ENCODE measurements at regions not wholly inside any gene's neighbourhood (a gene's known extent, or its start where the extent isn't known, plus 50 kb on each side); places are given as distances from the start of the nearest gene placed in this dataset.
"Not testable (repeated sequence)": the region's sequence is repeated elsewhere in the genome, so short reads cannot be mapped to it uniquely, and the experiment has no call there.

DNA sequence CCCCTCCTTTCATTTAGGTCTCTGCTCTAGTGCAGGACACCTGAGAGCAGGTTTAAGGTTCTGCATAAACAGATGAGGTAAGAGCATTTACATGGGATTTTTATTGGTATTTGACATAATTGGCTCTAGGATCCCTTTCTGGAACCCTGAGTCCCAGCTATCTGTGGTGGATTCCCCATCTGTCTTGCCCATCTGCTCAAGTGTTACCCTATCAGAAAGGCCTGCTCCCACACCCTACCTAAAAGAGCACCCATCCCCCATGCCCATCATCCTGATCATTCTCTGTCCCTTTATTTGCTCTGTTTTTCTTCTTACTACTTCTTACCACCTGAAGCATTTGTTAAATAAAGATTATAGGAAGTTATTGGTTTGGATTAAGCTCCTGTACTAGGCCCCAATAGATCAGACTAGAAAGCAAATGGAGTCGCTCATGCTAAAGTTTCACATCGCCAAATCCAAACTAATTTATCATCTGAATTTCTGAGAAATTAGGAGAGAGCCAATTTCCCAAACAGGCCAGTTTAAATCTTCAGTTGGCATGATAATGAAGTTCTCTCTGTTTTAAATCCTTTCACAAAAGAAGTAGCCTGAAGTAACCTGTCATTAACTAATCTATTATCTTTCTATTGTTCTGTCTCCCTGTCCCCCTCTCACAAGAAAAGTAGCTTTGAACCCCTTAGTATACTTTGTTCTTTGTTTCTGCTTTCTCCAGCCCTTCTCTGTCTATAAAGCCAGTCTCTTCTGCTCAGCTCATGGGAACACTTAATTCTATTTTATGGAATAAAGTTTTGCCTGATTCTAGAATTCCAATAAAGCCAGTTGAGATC is 178.6 kb downstream of the ZNF674 start:
- DNase-seq = no peak

GRCh38 chrX:46354481-46354880 is 190.7 kb downstream of the ZNF674 start:
- no peak for DNase-seq

- no peak for DNase-seq
Observed at GRCh38 chrX:46341767-46342322, 203.4 kb downstream of the ZNF674 start.

DNA sequence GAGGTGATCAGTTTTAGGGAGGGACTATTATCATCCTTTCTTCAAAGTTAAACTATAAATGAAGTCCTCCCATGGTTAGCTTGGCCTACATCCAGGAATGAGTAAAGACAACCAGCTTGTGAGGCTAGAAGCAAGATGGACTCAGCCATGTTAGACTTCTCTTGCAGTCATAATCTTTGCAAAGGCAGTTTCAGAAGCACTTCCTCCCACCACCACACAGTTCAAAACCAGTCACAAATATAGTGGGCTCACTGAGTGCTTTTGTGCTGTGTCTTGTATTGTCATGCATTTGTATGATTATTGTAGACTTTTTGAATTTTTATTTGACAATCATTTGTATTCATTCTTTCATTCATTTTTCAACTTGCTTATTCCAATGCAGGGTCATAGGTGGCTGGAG is 204.5 kb downstream of the ZNF674 start:
- DNase-seq = no peak

GRCh38 chrX:46333550-46333949 is 211.7 kb downstream of the ZNF674 start:
- no peak for DNase-seq

GRCh38 chrX:46330981-46331380 is 214.2 kb downstream of the ZNF674 start:
- no peak for DNase-seq

DNA sequence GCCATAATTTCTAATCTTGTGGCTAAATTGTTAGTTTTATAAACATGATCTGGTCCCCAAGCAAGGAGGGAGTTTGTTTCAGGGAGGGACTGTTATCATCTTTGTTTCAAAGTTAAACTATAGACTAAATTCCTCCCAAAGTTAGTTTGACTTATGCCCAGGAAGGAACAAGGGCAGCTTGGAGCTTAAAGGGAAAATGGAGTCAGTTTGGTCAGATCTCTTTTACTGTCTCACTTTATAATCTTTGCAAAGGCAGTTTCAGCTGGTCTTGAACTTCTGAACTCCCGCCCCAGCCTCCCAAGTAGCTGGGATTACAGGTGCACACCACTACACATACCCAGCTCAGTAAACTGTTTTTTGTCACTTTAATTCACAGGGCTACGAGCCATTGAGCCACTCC is 214.7 kb downstream of the ZNF674 start:
- no peak for DNase-seq

DNA sequence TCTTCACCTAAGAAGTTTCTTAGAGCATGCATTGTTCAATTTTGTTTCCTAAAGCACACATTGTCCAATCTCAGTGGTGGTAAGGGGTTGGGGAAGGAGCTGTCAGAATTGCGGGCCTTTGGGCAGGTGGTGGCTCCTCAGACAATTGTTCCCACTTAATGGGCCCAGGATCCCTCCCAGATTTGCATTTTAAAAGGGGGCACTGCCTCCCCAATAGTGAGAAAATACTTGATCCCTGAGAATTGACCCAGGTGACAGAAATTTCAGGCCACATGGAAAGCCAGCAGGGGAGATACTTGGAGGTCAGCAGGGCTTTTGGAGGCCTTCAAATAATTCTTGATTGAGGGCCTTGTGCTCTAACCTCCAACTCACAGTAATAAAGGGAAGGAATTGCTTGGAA is 217.1 kb downstream of the ZNF674 start:
- no peak for DNase-seq

- no peak for DNase-seq
Observed at GRCh38 chrX:46327566-46328115, 217.6 kb downstream of the ZNF674 start.

DNA sequence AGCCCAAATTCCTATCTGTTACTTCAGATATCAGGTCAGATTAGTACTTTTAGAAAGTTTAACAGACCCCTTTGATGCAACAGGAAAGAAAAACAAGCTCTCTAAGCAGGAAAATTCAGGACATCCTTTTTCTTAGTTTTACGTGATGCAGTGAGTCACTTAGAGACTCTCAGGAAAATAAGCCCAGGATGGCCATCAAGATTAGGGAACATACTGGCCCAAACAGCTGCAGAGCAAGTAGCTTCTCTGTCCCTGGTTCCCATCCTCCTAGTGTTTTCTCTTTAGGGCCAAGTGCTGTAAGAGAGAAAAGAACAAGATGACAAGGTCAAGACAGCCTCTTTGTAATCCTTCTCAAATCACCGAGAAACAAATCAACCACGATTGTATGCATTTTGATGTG is 219.1 kb downstream of the ZNF674 start:
- no peak for DNase-seq

GRCh38 chrX:46325312-46325877 is 219.8 kb downstream of the ZNF674 start:
- peak; percentile 68 for DNase-seq

GRCh38 chrX:46324166-46324565 is 221.1 kb downstream of the ZNF674 start:
- no peak for DNase-seq

DNA sequence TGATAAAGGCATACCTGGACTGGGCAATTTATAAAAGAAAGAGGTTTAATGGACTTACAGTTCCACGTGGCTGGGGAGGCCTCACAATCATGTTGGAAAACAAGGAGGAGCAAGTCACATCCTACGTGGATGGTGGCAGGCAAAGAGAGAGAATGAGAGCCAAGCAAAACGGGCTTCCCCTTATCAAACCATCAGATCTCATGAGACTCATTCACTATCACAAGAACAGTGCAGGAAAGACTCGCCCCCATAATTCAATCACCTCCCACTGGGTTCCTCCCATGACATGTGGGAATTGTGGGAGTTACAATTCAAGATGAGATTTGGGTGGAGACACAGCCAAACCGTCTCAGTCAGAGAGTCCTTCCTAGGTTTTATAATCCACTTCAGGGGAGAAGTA is 222.3 kb downstream of the ZNF674 start:
- DNase-seq = not testable (repeated sequence)

- DNase-seq = no peak
Observed at GRCh38 chrX:46321676-46322075, 223.5 kb downstream of the ZNF674 start.

GRCh38 chrX:46319750-46320149 is 225.5 kb downstream of the ZNF674 start:
- DNase-seq = no peak

DNA sequence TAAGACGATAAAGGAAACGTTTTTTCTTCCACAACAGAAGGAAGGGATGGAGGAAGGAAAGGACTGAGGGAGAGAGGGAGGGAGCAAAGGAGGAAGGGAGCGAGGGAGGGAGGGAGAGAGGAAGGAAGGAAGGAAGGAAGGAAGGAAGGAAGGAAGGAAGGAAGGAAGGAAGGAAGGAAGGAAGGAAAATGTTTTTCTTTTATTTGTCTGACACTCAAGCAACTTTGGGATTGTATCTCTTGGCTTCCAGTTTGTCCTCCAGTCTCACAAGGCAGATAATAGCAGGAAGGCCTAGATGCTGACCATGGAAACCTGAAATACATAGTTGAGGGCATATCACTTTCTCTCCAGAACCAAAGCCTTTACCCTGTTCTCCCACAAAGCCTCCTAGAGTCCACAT is 226.7 kb downstream of the ZNF674 start:
- no peak for DNase-seq

GRCh38 chrX:46317163-46317562 is 228.1 kb downstream of the ZNF674 start:
- DNase-seq = no peak

GRCh38 chrX:46311581-46312120 is 233.6 kb downstream of the ZNF674 start:
- no peak for DNase-seq

DNA sequence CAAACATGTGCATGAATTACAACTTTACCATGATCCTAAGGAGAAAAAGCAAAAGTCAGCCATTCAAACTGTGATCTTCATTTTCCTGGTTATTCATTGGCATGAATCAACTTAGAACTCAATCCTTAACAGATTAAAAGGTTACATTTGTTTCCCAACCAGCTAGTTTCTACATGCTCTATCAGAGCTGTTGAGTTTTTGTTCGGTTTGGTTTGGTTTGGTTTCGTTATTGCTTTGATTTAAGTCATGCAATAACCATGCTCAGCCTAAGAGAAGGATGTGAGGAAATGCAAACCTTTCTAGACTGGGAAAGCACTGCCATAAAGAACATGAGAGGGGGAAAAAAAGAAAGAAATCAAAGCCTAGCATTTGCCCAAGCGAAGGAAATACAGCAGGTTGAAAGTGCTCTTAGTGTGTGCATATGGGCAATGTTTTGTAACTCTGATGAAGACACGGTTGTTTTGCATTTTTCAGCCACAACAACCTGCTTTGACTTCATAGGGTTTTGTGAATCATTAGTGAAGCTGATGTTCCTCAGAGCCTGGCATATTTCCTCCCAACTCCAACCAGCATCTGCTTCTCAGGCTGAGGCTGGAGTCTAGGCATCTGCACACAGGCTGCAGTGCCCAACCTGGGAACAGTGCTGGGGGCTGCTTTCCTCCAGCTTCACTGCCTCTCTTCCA is 234.3 kb downstream of the ZNF674 start:
- DNase-seq = no peak

DNA sequence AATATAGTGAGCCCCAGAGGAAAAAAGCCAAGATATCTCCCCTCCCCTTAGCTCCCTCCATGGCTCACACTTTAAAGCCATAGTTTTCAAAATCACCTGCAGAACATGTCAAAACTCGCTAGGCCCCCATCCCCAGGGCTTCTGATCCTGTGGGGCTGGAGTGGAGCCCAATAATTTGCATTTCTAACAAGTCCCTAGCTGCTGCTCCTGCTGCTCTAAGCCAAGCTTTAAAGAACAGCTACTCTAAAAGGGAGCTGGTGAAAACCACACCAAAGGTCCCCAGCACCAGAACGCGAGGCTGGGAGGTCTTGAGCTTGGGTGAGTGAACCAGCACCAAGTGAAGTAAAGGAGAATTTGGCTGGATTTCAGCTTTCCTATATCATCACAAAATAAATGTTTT is 237.1 kb downstream of the ZNF674 start:
- DNase-seq = no peak

- DNase-seq = no peak
Observed at GRCh38 chrX:46306103-46306502, 239.1 kb downstream of the ZNF674 start.

DNA sequence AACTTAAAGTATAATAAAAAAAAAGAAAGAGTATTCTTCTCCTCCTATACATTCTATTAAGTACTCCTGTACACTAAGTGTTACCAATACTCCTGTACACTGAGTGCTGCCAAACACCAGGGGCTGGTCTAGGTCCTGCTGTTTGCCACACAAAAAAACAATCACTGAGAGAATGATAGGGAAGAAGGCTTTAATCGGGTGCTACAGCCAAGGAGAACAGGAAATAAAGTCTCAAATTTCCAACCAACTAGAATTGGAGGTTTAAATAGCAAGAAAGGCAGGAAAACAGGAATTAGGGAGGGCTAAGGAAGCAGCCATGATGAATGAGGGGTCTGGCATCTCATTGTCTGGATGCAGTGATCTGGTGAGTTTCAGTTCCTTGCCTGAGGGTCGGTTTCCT is 239.8 kb downstream of the ZNF674 start:
- DNase-seq = no peak

DNA sequence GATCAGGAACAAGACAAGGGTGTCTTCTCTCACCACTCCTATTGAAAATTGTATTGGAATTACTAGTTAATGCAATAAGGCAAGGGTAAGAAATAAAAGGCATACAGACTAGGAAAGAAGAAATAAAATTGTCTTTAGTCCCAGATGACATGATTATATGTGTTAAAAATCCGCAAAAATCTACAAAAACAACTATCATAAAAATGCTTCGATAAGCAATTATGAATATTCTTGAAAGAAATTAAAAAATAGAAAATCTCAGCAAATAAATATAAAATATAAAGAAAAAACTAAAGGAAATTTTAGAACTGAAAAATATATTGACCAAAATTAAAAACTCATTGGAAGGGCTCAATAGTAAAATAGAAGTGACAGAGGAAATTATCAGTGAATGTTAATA is 243.3 kb downstream of the ZNF674 start:
- DNase-seq = no peak

All from stimulated activated CD8-positive, alpha-beta memory T cell treated with anti-CD3 and anti-CD28 coated beads, Interleukin-4, amount 100 ng/mL, for 48 hours (primary cell).